HepG2 (cell line): ENCODE measurements at regions not wholly inside any gene's neighbourhood (a gene's known extent, or its start where the extent isn't known, plus 50 kb on each side); places are given as distances from the start of the nearest gene placed in this dataset.

Experiments
- ATAC-seq: fragments of 200-7000 bp; cut with Tn5 transposase; 3 replicates; pipeline ENCODE4 v1.9.1; 2020; ENCODE audit warnings: mild to moderate bottlenecking, moderate library complexity
- BruUV-seq: library from RNA; stranded (reverse); fragments of 400-500 nt; replicated peaks from 2 replicates; lab custom pipeline; 2021; lab: Mats Ljungman, UMichigan
- CTCF ChIA-PET: fragments of 300-600 bp; formaldehyde crosslinking; extraction: SDS; loops from one replicate; lab custom pipeline; 2021; ENCODE audit warnings: low total read pairs, inconsistent platforms, low intra/inter-chr PET ratio; lab: Yijun Ruan, JAX
- POLR2A ChIA-PET: fragments of 350-600 bp; sonication (Branson Sonifier 250); formaldehyde crosslinking; loops from one replicate; lab custom pipeline; 2020; ENCODE audit warnings: antibody characterized with exemption, inconsistent platforms; lab: Yijun Ruan, JAX
- DNase-seq: peaks from one replicate; pipeline ENCODE4 v3.0.0-alpha.2; 2015; ENCODE audit warnings: low spot score
- FAIRE-seq: peaks from 3 replicates; lab custom pipeline; 2011; peaks lifted over from hg19 to GRCh38; lab: Jason Lieb, UNC
- H2AFZ ChIP-seq: one replicate; pipeline ENCODE4 v1.6.1; 2011; ENCODE audit warnings: low read length, inconsistent platforms
- H3K27ac ChIP-seq: fragments of 300-600 bp; 3 replicates; pipeline ENCODE4 v1.8.0; 2011; ENCODE audit warnings: mixed run types, mild to moderate bottlenecking, mixed read lengths, low read length, inconsistent platforms; ENCODE audit not compliant: insufficient read depth; ENCODE audit errors: extremely low read length
- H3K27me3 ChIP-seq, 2 experiments: fragments of 200-600 bp in 1 of 2; 2 replicates in 1 of 2; 3 replicates in 1 of 2; pipeline versions ENCODE4 v1.6.0 to v1.8.0; 2011; ENCODE audit warnings: low read length in 2 of 2, mild to moderate bottlenecking in 2 of 2, moderate library complexity in 2 of 2, inconsistent platforms in 1 of 2; ENCODE audit not compliant: insufficient read depth in 2 of 2, control insufficient read depth in 1 of 2
- H3K36me3 ChIP-seq, 2 experiments: fragments of 200-600 bp in 1 of 2; replicated peaks in 1 of 2; 2 replicates in 1 of 2; 3 replicates in 1 of 2; pipeline versions ENCODE4 v1.5.1 to v1.8.0; 2011; ENCODE audit warnings: low read length in 2 of 2, inconsistent platforms in 1 of 2; ENCODE audit not compliant: insufficient read depth in 2 of 2, control insufficient read depth in 1 of 2
- H3K4me1 ChIP-seq: 2 replicates; pipeline ENCODE4 v1.5.1; 2012; ENCODE audit warnings: low read length, inconsistent platforms; ENCODE audit not compliant: insufficient read depth
- H3K4me2 ChIP-seq: 2 replicates; pipeline ENCODE4 v1.6.0; 2011; ENCODE audit warnings: low read depth, low read length, inconsistent platforms
- H3K4me3 ChIP-seq, 3 experiments: fragments of 200-600 bp in 1 of 3; sonication (generic), shearing (Covaris generic) in 1 of 3; replicated peaks in 1 of 3; 2 replicates each; pipeline ENCODE4 v1.5.1; 2011 to 2016; ENCODE audit warnings: low read length in 3 of 3, inconsistent platforms in 2 of 3, low read depth in 2 of 3, mild to moderate bottlenecking in 2 of 3, control low read depth in 1 of 3, mixed read lengths in 1 of 3; ENCODE audit not compliant: insufficient read depth in 1 of 3
- H3K79me2 ChIP-seq: one replicate; pipeline ENCODE4 v1.6.1; 2011; ENCODE audit warnings: low read length, inconsistent platforms; ENCODE audit not compliant: insufficient read depth
- H3K9ac ChIP-seq: 2 replicates; pipeline ENCODE4 v1.6.0; 2011; ENCODE audit warnings: mild to moderate bottlenecking, low read depth, low read length, inconsistent platforms; ENCODE audit not compliant: insufficient read depth
- H3K9me3 ChIP-seq: 2 replicates; pipeline ENCODE4 v1.5.1; 2012; ENCODE audit warnings: mild to moderate bottlenecking, low read length
- H4K20me1 ChIP-seq: 2 replicates; pipeline ENCODE4 v1.6.0; 2011; ENCODE audit warnings: inconsistent platforms, mild to moderate bottlenecking, low read length, moderate library complexity; ENCODE audit not compliant: insufficient read depth
- ADNP ChIP-seq: sonication (generic); formaldehyde crosslinking; IDR thresholded peaks from 2 replicates; pipeline ENCODE4 v1.4.0; 2020; ENCODE audit warnings: missing genetic modification reagents
- CHD4 ChIP-seq: fragments of 200-600 bp; sonication (generic); IDR thresholded peaks from 2 replicates; pipeline ENCODE4 v1.7.0; 2017; ENCODE audit warnings: mild to moderate bottlenecking, low read length, borderline replicate concordance
- GTF2F1 ChIP-seq: fragments of 150-350 bp; IDR thresholded peaks from 2 replicates; pipeline ENCODE4 v1.6.1; 2014; ENCODE audit warnings: low read length
- JUND ChIP-seq: sonication (generic); formaldehyde crosslinking; IDR thresholded peaks from 2 replicates; pipeline ENCODE4 v1.8.0; 2022; ENCODE audit warnings: mild to moderate bottlenecking, missing genetic modification reagents
- MEIS2 ChIP-seq: sonication (generic); formaldehyde crosslinking; IDR thresholded peaks from 2 replicates; pipeline ENCODE4 v1.9.0; 2021; ENCODE audit warnings: mild to moderate bottlenecking, missing genetic modification reagents
- SNAPC4 ChIP-seq: sonication (generic); formaldehyde crosslinking; IDR thresholded peaks from 2 replicates; pipeline ENCODE4 v1.4.0; 2020; ENCODE audit warnings: mild to moderate bottlenecking, missing genetic modification reagents
- SOX13 ChIP-seq, 3 experiments: fragments of 450-650 bp in 1 of 3; sonication (generic) in 1 of 3; formaldehyde crosslinking in 1 of 3; IDR thresholded peaks in 2 of 3; conservative IDR thresholded peaks in 1 of 3; 2 replicates each; pipeline versions ENCODE4 v1.5.0 to v1.6.1; 2016 to 2020; ENCODE audit warnings: antibody characterized with exemption in 1 of 3, mild to moderate bottlenecking in 1 of 3, missing compliant biosample characterization in 1 of 3, missing genetic modification reagents in 1 of 3, moderate library complexity in 1 of 3
- U2AF2 ChIP-seq: fragments of 200-400 bp; formaldehyde crosslinking; IDR thresholded peaks from 2 replicates; pipeline ENCODE4 v1.6.1; 2017; ENCODE audit warnings: low read depth, mild to moderate bottlenecking, low read length
- ZBTB26 ChIP-seq: IDR thresholded peaks from 2 replicates; pipeline ENCODE4 v1.6.1; 2016; ENCODE audit warnings: missing compliant biosample characterization, missing genetic modification reagents, borderline replicate concordance
- ZBTB42 ChIP-seq: sonication (generic); formaldehyde crosslinking; IDR thresholded peaks from 2 replicates; pipeline ENCODE4 v1.5.0; 2020; ENCODE audit warnings: mild to moderate bottlenecking, missing genetic modification reagents
- ZMYM4 ChIP-seq: sonication (generic); formaldehyde crosslinking; IDR thresholded peaks from 2 replicates; pipeline ENCODE4 v1.8.1; 2023; ENCODE audit warnings: mild to moderate bottlenecking, missing genetic modification reagents
- ZNF746 ChIP-seq: sonication (generic); formaldehyde crosslinking; IDR thresholded peaks from 2 replicates; pipeline ENCODE4 v1.8.0; 2022; ENCODE audit warnings: mild to moderate bottlenecking, missing genetic modification reagents
- WGBS: methylation state at CpG from one replicate; pipeline ENCODE4 v1.1.6; 2017; ENCODE audit warnings: low lambda C conversion rate; 5-methylcytosine and 5-hydroxymethylcytosine counted together
- in situ Hi-C: cut with HindIII; loops from 2 replicates; pipeline ENCODE4 v1.10.0; 2017; ENCODE audit warnings: low pct_unique_long_range_greater_than_20kb; ENCODE audit not compliant: extremely low pct_ligation_motif_present
- intact Hi-C: fragments of 100-400 bp; cut with micrococcal nuclease; formaldehyde crosslinking; loops from one replicate; pipeline ENCODE4 v1.10.0; 2022; ENCODE audit not compliant: unreplicated experiment
- TF ChIP-seq, protein P1 (sequence below): sonication (generic); formaldehyde crosslinking; conservative IDR thresholded peaks from 2 replicates; pipeline ENCODE4 v1.8.0; 2022; ENCODE audit warnings: low read depth, missing genetic modification reagents
- TF ChIP-seq, protein P2 (sequence below): IDR thresholded peaks from 2 replicates; pipeline ENCODE4 v1.6.1; 2016

DNA sequence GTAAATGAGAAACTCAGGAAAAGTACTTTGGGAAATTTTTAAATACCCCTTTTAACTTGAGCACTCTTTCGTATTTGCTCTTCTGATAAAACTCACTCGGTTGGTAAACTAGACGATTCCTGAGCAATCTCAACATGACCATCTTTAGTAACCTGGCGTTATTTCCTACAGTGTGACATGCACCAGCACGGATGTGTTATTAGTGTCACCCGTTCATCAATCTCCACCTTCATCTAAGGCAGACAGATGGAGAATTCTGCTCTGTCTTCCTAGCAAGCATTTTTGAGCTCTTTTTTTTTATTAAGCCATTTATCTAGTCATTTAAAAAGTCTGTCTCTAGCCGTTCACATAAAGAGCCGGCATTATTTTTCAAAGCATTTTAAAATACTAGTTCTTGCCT lies 155.2 kb downstream of the DISP1 start:
- no peaks in the 10 kb centered on the region for H3K36me3 ChIP-seq
- in situ Hi-C loops: no loop called here
- CTCF ChIA-PET: no interaction called here
- H2AFZ ChIP-seq: no peak overlapping the region
- no peak for ATAC-seq
- H3K79me2 ChIP-seq: no peaks in the 10 kb centered on the region
- no peaks in the 10 kb centered on the region for H3K4me1 ChIP-seq
- H3K27me3 ChIP-seq: no peaks in the 10 kb centered on the region
- intact Hi-C loops: no loop called here
- H3K27ac ChIP-seq: no peak overlapping the region
- FAIRE-seq: no peak
- DNase-seq: no peak
- H3K9ac ChIP-seq: no peak overlapping the region
- POLR2A ChIA-PET: no interaction called here
- H3K9me3 ChIP-seq: no peaks in the 10 kb centered on the region
- WGBS: 92% methylated on average over 8 of the region's 8 CpGs
- H3K4me2 ChIP-seq: no peak overlapping the region
- no peaks in the 10 kb centered on the region for H4K20me1 ChIP-seq
- no TSS peak for BruUV-seq
- H3K4me3 ChIP-seq: no peak overlapping the region
- no peak for TF ChIP-seq ZMYM4 (CRISPR knock-in tag)
- TF ChIP-seq CHD4: no peak
- TF ChIP-seq ADNP (CRISPR knock-in tag): no peak
- TF ChIP-seq SNAPC4 (CRISPR knock-in tag): no peak
- TF ChIP-seq JUND: no peak
- TF ChIP-seq ZNF746: no peak
- TF ChIP-seq, protein P1, sequence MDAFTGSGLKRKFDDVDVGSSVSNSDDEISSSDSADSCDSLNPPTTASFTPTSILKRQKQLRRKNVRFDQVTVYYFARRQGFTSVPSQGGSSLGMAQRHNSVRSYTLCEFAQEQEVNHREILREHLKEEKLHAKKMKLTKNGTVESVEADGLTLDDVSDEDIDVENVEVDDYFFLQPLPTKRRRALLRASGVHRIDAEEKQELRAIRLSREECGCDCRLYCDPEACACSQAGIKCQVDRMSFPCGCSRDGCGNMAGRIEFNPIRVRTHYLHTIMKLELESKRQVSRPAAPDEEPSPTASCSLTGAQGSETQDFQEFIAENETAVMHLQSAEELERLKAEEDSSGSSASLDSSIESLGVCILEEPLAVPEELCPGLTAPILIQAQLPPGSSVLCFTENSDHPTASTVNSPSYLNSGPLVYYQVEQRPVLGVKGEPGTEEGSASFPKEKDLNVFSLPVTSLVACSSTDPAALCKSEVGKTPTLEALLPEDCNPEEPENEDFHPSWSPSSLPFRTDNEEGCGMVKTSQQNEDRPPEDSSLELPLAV (CRISPR knock-in tag): no peak
- TF ChIP-seq ZBTB42 (CRISPR knock-in tag): no peak
- TF ChIP-seq U2AF2: no peak
- no peak for TF ChIP-seq GTF2F1
- no peak for TF ChIP-seq SOX13 (IDR thresholded peaks at IDR 0.05)
- no peak for TF ChIP-seq SOX13 (CRISPR knock-in tag; conservative IDR thresholded peaks at IDR 0.05 in 1 of 2, IDR thresholded peaks at IDR 0.05 in 1 of 2)
- TF ChIP-seq, protein P2, sequence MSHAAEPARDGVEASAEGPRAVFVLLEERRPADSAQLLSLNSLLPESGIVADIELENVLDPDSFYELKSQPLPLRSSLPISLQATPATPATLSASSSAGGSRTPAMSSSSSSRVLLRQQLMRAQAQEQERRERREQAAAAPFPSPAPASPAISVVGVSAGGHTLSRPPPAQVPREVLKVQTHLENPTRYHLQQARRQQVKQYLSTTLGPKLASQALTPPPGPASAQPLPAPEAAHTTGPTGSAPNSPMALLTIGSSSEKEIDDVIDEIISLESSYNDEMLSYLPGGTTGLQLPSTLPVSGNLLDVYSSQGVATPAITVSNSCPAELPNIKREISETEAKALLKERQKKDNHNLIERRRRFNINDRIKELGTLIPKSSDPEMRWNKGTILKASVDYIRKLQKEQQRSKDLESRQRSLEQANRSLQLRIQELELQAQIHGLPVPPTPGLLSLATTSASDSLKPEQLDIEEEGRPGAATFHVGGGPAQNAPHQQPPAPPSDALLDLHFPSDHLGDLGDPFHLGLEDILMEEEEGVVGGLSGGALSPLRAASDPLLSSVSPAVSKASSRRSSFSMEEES (CRISPR knock-in tag): no peak
- no peak for TF ChIP-seq MEIS2 (CRISPR knock-in tag)
- TF ChIP-seq ZBTB26 (CRISPR knock-in tag): no peak
